ENCODE measurements at regions not wholly inside any gene's neighbourhood (a gene's known extent, or its start where the extent isn't known, plus 50 kb on each side); places are given as distances from the start of the nearest gene placed in this dataset.

GRCh38 chr7:94082126-94082525 is 78.0 kb upstream of the BET1 start:
- no peak for TF ChIP-seq POLR2AphosphoS5 (IDR thresholded peaks at IDR 0.05; ENCODE audit: low read depth, low read length)
- no peak for TF ChIP-seq TAF1 (IDR thresholded peaks at IDR 0.05; ENCODE audit: borderline replicate concordance, low read depth, low read length)
- TF ChIP-seq POLR2A (IDR thresholded peaks at IDR 0.05; ENCODE audit: low read depth, low read length), result no peak
